PFSK-1 (cell line): ENCODE measurements at regions not wholly inside any gene's neighbourhood (a gene's known extent, or its start where the extent isn't known, plus 50 kb on each side); places are given as distances from the start of the nearest gene placed in this dataset.

Experiments used
- FOXP2 ChIP-seq: optimal IDR thresholded peaks from 2 replicates; pipeline ENCODE3; 2011; ENCODE audit warnings: borderline replicate concordance, control low read depth, inconsistent platforms; ENCODE audit not compliant: insufficient read depth; ENCODE audit errors: extremely low read length, extremely low read depth
- POLR2AphosphoS5 ChIP-seq: IDR thresholded peaks from 2 replicates; pipeline ENCODE4 v1.6.1; 2012; ENCODE audit warnings: low read depth, mild to moderate bottlenecking, control low read depth, low read length, moderate library complexity
- REST ChIP-seq, 2 experiments: IDR thresholded peaks; 2 replicates each; pipeline versions ENCODE4 v1.6.1 to v1.8.0; 2011 to 2012; ENCODE audit warnings: low read depth in 2 of 2, low read length in 2 of 2, control low read depth in 1 of 2, inconsistent platforms in 1 of 2, mild to moderate bottlenecking in 1 of 2, moderate library complexity in 1 of 2; ENCODE audit not compliant: insufficient read depth in 1 of 2
- SIN3A ChIP-seq: IDR thresholded peaks from 2 replicates; pipeline ENCODE4 v1.6.1; 2012; ENCODE audit warnings: mild to moderate bottlenecking, low read length, moderate library complexity, borderline replicate concordance; ENCODE audit not compliant: insufficient read depth
- TAF1 ChIP-seq: IDR thresholded peaks from 2 replicates; pipeline ENCODE4 v1.6.1; 2012; ENCODE audit warnings: low read length, control low read depth, borderline replicate concordance; ENCODE audit not compliant: insufficient read depth

DNA sequence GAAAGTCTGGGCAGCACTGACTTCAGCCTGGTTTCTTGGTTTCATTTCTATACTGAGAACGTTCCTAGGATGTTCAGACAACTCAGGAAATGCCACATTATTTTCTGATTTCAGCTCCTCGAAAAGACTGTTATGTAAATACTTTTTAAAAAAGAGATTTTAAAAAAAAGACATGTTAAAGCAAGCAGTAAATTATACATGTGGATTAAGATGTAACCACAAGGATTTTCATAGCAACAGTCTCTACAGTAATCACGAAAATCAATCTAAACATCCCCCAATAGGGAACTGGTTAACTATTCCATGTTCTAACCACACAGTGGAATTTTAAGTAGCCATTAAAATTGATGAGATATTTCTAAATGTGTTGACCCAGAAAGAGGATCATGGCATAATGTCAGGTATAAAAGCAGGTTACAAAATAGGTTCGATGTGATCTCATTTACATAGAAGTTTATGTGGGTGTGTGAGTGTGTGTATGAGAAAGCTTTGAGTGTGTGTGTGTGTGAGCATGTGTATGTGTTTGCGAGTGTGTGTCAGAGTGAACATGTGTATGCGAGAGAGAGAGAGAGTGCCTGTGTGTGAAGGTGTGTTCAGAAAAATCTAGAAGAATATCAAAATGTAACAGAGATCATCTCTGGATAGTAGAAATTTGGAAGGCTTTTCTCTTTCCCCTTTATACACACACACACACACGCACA is 63.0 kb upstream of the ERCC4 start:
- TF ChIP-seq TAF1 (no peak), POLR2AphosphoS5 (no peak), FOXP2 (no peak)

DNA sequence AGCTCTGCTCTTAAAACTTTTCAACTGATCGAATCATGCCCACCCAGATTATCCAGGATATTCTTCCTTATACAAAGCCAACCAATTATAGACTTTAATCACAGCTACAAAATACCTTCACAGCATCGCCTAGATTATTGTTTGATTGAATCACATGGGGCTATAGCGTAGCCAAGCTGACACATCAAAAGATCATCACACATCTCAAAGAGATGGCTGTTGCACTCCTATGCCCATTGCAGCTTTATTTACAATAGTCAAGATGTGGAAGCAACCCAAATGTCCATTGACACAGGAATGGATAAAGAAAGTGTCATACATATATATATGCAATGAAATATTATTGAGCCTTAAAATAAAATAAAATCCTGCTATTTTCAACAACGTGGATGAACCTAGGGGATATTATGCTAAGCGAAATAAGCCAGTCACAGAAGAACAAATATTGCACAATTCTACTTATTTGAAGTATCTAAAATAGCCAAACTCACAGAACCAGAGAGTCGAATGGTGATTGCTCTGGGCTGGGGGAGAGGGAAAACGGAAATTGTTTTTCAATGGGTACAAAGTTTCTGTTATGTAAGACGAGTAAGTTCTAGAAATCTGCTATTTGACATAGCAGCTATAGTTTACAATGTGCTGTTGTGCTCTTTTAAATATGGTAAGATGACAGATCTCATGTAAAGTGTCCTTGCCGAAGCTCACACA is 60.9 kb upstream of the ERCC4 start:
- TF ChIP-seq TAF1 (no peak), POLR2AphosphoS5 (no peak), FOXP2 (no peak), SIN3A (no peak), REST (IDR thresholded peaks at IDR 0.05; ENCODE audit: insufficient read depth in 1 of 2, low read depth in 2 of 2, low read length in 2 of 2) (no peak)

- TF ChIP-seq POLR2AphosphoS5, result no peak
- TF ChIP-seq SIN3A, result no peak
These were observed 56.7 kb upstream of the ERCC4 start for GRCh38 chr16:13863075-13863765.

DNA sequence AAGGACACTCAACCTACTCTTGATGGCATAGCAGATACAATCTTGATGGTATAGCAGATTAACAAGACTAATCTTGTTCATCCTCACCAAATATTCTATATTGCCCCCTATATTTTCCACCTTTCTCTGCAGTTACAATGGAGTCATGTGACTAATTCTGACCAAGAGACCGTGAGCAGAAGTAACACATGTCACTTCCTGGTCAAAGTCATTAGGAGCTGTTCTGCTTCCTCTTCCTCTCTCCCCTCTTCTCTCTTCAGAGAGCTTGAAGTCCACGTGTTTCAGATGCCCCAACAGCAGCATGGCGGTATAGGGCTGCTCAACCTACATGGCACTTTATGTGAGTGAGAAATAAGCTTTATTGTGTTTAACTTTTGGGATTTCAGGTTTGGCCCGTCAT is 55.3 kb upstream of the ERCC4 start:
- TF ChIP-seq POLR2AphosphoS5, result no peak
- TF ChIP-seq SIN3A, result no peak
- TF ChIP-seq FOXP2, result no peak
- TF ChIP-seq TAF1, result no peak
- no peak for TF ChIP-seq REST (IDR thresholded peaks at IDR 0.05; ENCODE audit: insufficient read depth in 1 of 2, low read depth in 2 of 2, low read length in 2 of 2)

DNA sequence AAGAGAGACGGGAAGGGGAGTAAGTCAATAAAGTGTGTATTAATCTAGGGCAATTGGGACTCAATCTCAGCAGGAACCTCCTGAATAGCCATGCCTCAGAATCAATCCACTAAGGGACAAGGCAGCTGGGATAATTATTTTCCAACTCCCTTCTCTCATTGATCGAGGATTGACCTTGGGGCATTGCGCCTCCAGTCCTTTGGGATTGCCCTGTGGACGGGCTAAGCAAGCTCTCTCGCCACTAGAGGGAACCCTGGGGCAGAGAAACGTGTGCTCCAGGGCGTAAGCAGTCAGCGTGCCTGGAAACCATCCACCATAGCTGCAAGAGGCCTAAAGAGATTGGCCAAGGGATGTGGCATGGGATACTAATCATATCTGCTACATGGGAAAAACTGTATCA is 53.9 kb upstream of the ERCC4 start:
- TF ChIP-seq SIN3A (no peak), POLR2AphosphoS5 (no peak), REST (IDR thresholded peaks at IDR 0.05; ENCODE audit: insufficient read depth in 1 of 2, low read depth in 2 of 2, low read length in 2 of 2) (no peak), TAF1 (no peak)
